Fibroblast of mammary gland (primary cell): ENCODE measurements at regions not wholly inside any gene's neighbourhood (a gene's known extent, or its start where the extent isn't known, plus 50 kb on each side); places are given as distances from the start of the nearest gene placed in this dataset.

Experiments used
- DNase-seq: peaks from one replicate; pipeline ENCODE4 v3.0.0-alpha.2; 2010; ENCODE audit warnings: low read depth
- H3K4me3 ChIP-seq: 2 replicates; pipeline ENCODE4 v1.5.1; 2011; ENCODE audit warnings: low read depth, mild to moderate bottlenecking, low read length, moderate library complexity; ENCODE audit not compliant: control insufficient read depth
- CTCF ChIP-seq: conservative IDR thresholded peaks from 2 replicates; pipeline ENCODE4 v1.5.1; 2011; ENCODE audit warnings: low read depth, low read length, inconsistent platforms; ENCODE audit not compliant: control insufficient read depth, insufficient read depth

DNA sequence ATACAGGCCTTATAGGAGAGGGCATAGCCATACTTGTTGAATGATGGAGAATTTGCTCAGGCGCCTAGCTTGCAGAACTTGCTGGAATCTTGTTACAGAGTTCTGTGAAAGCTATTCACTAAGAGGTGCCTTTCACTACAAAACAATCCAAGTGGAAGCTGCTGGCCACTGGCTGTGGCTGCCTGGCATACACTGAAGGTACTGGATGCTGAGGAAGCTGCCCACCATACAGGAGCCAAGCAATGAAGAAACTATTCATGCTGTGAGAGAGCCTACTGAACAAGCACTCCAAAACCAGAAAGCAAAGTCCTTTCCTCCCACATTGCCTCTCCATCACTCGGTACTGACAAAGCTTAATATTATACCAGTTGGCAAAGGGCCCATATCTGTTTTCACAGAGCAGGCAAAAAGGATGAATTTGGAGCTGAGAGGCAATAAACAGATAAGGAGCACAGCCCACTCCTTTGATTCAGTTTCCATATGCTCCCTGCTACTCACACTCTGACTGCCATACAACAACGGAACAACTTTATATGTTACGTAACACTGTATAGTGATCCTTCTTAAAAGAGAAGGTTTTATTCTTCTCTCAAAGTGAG, 192.6 kb upstream of the ALCAM start:
- no peak for TF ChIP-seq CTCF
- no peak overlapping the region for H3K4me3 ChIP-seq
- DNase-seq, result no peak

- no peak for TF ChIP-seq CTCF
- DNase-seq, result peak; percentile 47
- no peak overlapping the region for H3K4me3 ChIP-seq
Measured at GRCh38 chr3:105177576-105177975, 189.1 kb upstream of the ALCAM start.

- DNase-seq, result peak; percentile 21
- no peak overlapping the region for H3K4me3 ChIP-seq
- no peak for TF ChIP-seq CTCF
Measured at GRCh38 chr3:105187344-105187743, 179.4 kb upstream of the ALCAM start.

DNA sequence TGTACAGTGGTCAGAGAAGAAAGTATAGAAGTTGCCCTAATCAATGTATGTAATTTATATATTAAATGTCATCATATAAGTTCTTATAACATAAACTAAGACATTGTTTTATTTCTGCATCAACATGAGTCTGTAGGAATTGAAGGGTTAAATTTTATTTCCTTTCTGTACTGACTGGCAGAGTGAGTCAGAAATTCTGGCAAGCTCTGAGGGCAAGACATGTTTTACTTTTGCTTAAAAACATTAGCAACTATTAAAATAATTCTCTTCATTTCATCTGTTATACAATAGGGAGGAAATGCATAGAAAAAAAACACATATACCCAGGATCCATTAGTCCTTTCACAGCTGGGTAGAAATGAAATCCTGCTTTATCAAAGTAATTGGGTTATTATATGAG, 171.4 kb upstream of the ALCAM start:
- no peak overlapping the region for H3K4me3 ChIP-seq

DNA sequence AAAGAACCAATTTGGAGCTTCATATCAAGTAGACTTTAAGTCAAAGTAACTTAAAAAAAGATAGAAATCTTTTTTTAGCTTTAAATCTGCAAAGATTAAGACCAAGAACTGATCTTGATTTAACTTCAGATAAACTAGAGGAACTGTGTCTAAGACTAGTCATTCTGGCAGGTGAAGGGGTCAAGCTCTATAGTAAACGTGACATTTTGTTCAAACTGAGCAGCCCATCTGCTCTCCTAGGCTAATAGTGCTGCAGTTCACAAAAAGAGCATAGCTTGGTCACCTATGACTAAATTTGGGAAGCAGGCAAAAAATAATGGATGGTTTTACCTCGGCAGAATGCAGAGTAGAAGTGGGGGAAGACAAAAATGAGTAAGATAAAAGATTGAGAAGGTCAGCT, 168.8 kb upstream of the ALCAM start:
- DNase-seq, result no peak
- TF ChIP-seq CTCF, result no peak
- H3K4me3 ChIP-seq, result no peak overlapping the region

More for the DNA sequence above, 171.4 kb upstream of the ALCAM start:
- TF ChIP-seq CTCF, result no peak
- peak; percentile 58 for DNase-seq

DNA sequence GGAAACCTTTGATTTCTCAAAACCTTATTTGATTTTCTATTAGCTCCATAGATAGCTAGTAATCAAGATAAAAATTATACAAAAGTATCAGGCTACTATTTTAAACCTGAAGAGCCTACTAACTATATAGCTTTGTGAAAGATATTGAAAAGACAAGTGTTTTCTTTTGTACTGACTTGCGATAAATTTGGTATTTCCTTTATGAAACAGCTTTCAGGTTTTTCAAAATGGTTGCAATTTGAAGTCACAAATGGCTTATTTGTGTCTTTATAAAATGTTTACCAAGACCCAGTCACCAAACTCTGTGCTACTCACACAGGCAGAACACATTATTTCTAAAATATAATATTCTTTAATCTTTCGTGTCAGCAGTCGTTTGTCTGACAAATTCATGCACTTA, 167.5 kb upstream of the ALCAM start:
- no peak overlapping the region for H3K4me3 ChIP-seq
- DNase-seq, result no peak
- no peak for TF ChIP-seq CTCF

DNA sequence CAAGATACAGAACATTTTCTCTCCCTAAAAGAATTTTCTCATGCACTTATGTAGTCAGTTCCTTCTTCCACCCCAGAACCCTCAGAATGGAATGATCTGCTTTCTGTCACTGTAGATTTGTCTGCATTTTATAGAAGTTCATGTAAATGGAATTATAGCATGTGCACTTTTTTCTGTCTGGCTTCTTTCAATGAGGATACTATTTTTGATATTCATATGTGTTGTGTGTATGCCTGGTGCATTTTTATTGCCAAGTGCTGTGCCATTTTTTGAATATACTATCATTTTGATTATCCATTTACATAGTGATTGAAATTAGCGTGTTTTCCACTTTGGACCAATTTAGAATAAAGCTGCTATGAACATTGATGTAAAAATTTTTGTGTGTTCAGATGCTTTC, 156.6 kb upstream of the ALCAM start:
- no peak for DNase-seq
- no peak for TF ChIP-seq CTCF
- no peak overlapping the region for H3K4me3 ChIP-seq
